IPS DF 4.7 (cell line): ENCODE measurements at regions not wholly inside any gene's neighbourhood (a gene's known extent, or its start where the extent isn't known, plus 50 kb on each side); places are given as distances from the start of the nearest gene placed in this dataset.
"Not testable (repeated sequence)": the region's sequence is repeated elsewhere in the genome, so short reads cannot be mapped to it uniquely, and the experiment has no call there.

Source experiments
- DNase-seq: peaks from one replicate; pipeline ENCODE4 v3.0.0-alpha.2; 2013; ENCODE audit warnings: low spot score; ENCODE audit errors: extremely low read depth

GRCh38 chr4:170627418-170627817 lies 537.7 kb upstream of the AADAT start:
- no peak for DNase-seq

GRCh38 chr4:170623899-170624298 lies 534.1 kb upstream of the AADAT start:
- DNase-seq: no peak

GRCh38 chr4:170610434-170610833 lies 520.7 kb upstream of the AADAT start:
- no peak for DNase-seq

- DNase-seq: no peak
Observed at GRCh38 chr4:170599894-170600293, 510.1 kb upstream of the AADAT start.

GRCh38 chr4:170591076-170591475 lies 501.3 kb upstream of the AADAT start:
- no peak for DNase-seq

GRCh38 chr4:170589597-170590191 lies 499.9 kb upstream of the AADAT start:
- DNase-seq: no peak

GRCh38 chr4:170581969-170582368 lies 492.2 kb upstream of the AADAT start:
- no peak for DNase-seq

GRCh38 chr4:170581322-170581721 lies 491.6 kb upstream of the AADAT start:
- DNase-seq: no peak

GRCh38 chr4:170580651-170581050 lies 490.9 kb upstream of the AADAT start:
- no peak for DNase-seq

- no peak for DNase-seq
Observed at GRCh38 chr4:170538821-170539473, 449.2 kb upstream of the AADAT start.

- no peak for DNase-seq
Observed at GRCh38 chr4:170529748-170530722, 440.3 kb upstream of the AADAT start.

- DNase-seq: no peak
Observed at GRCh38 chr4:170526471-170526870, 436.7 kb upstream of the AADAT start.

GRCh38 chr4:170522427-170522970 lies 432.7 kb upstream of the AADAT start:
- DNase-seq: no peak

GRCh38 chr4:170497689-170498088 lies 407.9 kb upstream of the AADAT start:
- DNase-seq: no peak

GRCh38 chr4:170497112-170497511 lies 407.4 kb upstream of the AADAT start:
- DNase-seq: no peak

- DNase-seq: no peak
Observed at GRCh38 chr4:170491981-170492380, 402.2 kb upstream of the AADAT start.

GRCh38 chr4:170476351-170476750 lies 386.6 kb upstream of the AADAT start:
- DNase-seq: no peak

GRCh38 chr4:170465429-170465828 lies 375.7 kb upstream of the AADAT start:
- no peak for DNase-seq

GRCh38 chr4:170464614-170465197 lies 374.9 kb upstream of the AADAT start:
- DNase-seq: no peak

- no peak for DNase-seq
Observed at GRCh38 chr4:170446782-170447181, 357.0 kb upstream of the AADAT start.

GRCh38 chr4:170441146-170441545 lies 351.4 kb upstream of the AADAT start:
- DNase-seq: not testable (repeated sequence)

GRCh38 chr4:170428929-170429328 lies 339.2 kb upstream of the AADAT start:
- no peak for DNase-seq
